ENCODE measurements at regions not wholly inside any gene's neighbourhood (a gene's known extent, or its start where the extent isn't known, plus 50 kb on each side); places are given as distances from the start of the nearest gene placed in this dataset.
"Not testable (repeated sequence)": the region's sequence is repeated elsewhere in the genome, so short reads cannot be mapped to it uniquely, and the experiment has no call there.

DNA sequence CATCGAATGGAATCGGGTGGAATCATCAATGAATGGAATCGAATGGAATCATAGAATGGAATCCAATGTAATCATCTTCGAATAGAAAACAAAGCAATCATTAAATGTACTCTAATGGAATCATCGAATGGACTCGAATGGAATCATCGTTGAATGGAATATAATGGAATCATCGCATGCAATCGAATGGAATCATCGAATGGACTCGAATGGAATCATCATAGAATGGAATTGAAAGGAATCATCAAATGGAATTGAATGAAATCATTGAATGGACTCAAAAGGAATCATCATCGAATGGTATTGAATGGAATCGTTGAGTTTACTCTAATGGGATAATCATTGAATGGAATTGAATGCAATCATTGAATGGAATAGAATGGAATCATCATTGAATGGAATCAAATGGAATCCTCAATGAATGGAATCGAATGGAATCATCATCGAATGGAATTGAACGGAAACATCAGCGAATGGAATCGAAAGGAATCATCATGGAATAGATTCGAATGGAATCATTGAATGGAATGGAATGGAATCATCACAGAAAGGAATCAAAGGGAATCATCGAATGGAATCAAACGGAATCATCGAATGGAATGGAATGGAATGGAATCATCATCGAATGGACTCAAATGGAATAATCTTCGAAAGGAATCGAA lies 234.9 kb downstream of the SHCBP1 start:
- H3K9me3 ChIP-seq (ENCODE audit: control insufficient read depth, insufficient read depth, low read length): not testable (repeated sequence)

DNA sequence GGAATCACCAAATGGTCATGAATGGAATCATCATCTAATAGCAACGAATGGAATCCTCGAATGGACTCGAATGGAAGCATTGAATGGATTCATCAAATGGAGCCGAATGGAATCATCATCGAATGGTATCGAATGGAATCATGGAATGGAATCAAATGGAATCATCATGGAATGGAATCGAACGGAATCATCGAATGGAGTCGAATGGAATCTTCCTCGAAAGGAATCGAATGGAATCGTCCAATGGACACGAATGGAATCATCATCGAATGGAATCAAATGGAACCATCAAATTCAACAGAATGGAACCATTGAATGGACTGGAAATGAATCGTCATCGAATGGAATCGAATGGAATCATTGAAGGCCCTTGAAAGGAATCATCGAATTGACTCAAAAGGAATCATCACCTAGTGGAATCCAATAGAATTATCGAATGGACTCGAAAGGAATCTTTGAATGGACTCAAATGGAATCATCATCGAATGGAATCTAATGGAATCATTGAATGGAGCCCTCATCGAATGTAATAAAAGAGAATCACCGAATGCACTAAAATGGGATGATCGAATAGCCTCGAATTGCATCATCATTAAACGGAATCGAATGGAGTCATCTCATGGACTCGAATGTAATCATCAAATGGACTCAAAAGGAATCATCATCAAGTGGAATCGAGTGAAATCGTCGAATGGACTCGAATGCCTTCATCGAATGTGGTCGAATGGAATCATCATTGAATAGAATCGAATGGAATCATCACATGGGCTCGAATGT lies 236.7 kb downstream of the SHCBP1 start:
- H3K4me3 ChIP-seq (ENCODE audit: low read length); H3K9me3 ChIP-seq (ENCODE audit: control insufficient read depth, insufficient read depth, low read length); H3K79me2 ChIP-seq (ENCODE audit: control insufficient read depth, low read length); H3K27me3 ChIP-seq (ENCODE audit: control insufficient read depth, low read length); H3K36me3 ChIP-seq (ENCODE audit: control insufficient read depth, low read length); H3K9me2 ChIP-seq (replicated peaks; ENCODE audit: control insufficient read depth, low read length); H3K4me1 ChIP-seq (ENCODE audit: control insufficient read depth, low read length); H3F3A ChIP-seq (ENCODE audit: control insufficient read depth, insufficient read depth); H3K4me2 ChIP-seq (ENCODE audit: low read length); H3K27ac ChIP-seq (ENCODE audit: low read depth, low read length); H4K20me1 ChIP-seq (ENCODE audit: control insufficient read depth, insufficient read depth, low read depth, low read length): not testable (repeated sequence)

More for the DNA sequence above, 234.9 kb downstream of the SHCBP1 start:
- H3K4me3 ChIP-seq (ENCODE audit: low read length); H3K4me2 ChIP-seq (ENCODE audit: low read length); H3K27me3 ChIP-seq (ENCODE audit: control insufficient read depth, low read length); H3K4me1 ChIP-seq (ENCODE audit: control insufficient read depth, low read length); H3K9me2 ChIP-seq (replicated peaks; ENCODE audit: control insufficient read depth, low read length); H3K36me3 ChIP-seq (ENCODE audit: control insufficient read depth, low read length); H4K20me1 ChIP-seq (ENCODE audit: control insufficient read depth, insufficient read depth, low read depth, low read length); H3K79me2 ChIP-seq (ENCODE audit: control insufficient read depth, low read length); H3K27ac ChIP-seq (ENCODE audit: low read depth, low read length); H3F3A ChIP-seq (ENCODE audit: control insufficient read depth, insufficient read depth): not testable (repeated sequence)

- not testable (repeated sequence) for H3K9me2 ChIP-seq (replicated peaks; ENCODE audit: control insufficient read depth, low read length); H3K4me1 ChIP-seq (ENCODE audit: control insufficient read depth, low read length); H3K27me3 ChIP-seq (ENCODE audit: control insufficient read depth, low read length); H3K4me3 ChIP-seq (ENCODE audit: low read length); H3K9me3 ChIP-seq (ENCODE audit: control insufficient read depth, insufficient read depth, low read length); H4K20me1 ChIP-seq (ENCODE audit: control insufficient read depth, insufficient read depth, low read depth, low read length); H3K36me3 ChIP-seq (ENCODE audit: control insufficient read depth, low read length); H3F3A ChIP-seq (ENCODE audit: control insufficient read depth, insufficient read depth); H3K4me2 ChIP-seq (ENCODE audit: low read length); H3K79me2 ChIP-seq (ENCODE audit: control insufficient read depth, low read length); H3K27ac ChIP-seq (ENCODE audit: low read depth, low read length)
Observed at GRCh38 chr16:46383581-46383980, 237.6 kb downstream of the SHCBP1 start.

DNA sequence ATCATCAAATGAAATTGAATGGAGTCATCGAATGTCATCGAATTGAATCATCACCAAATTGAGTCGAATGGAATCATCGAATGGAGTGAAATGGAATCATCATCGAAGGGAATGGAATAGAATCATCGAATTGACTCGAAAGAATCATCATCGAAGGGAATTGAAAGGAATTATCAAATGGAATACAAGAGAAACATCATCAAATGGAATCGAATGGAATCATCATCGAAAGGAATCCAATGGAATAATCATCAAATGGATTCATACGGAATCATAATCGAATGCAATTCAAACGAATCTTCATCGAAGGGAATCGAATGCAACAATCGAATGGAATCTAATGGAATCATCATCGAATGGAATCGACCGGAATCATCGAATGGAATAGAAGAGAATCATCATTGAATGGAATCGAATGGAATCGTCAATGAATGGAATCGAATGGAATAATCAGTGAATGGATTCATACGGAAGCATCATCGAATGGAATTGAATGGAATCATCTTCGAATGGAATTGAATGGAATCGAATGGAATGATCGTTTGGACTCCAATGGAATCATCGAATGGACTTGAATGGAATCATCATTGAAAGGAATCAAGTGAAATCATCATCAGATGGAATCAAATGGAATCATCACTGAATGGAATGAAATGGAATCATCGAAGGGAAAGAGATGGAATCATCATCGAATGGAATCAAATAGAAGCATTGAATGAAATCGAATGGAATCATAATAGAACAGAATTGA lies 238.2 kb downstream of the SHCBP1 start:
- not testable (repeated sequence) for H3K9me3 ChIP-seq (ENCODE audit: control insufficient read depth, insufficient read depth, low read length); H3K27ac ChIP-seq (ENCODE audit: low read depth, low read length); H3K4me1 ChIP-seq (ENCODE audit: control insufficient read depth, low read length); H4K20me1 ChIP-seq (ENCODE audit: control insufficient read depth, insufficient read depth, low read depth, low read length); H3K36me3 ChIP-seq (ENCODE audit: control insufficient read depth, low read length); H3F3A ChIP-seq (ENCODE audit: control insufficient read depth, insufficient read depth); H3K79me2 ChIP-seq (ENCODE audit: control insufficient read depth, low read length); H3K4me2 ChIP-seq (ENCODE audit: low read length); H3K4me3 ChIP-seq (ENCODE audit: low read length); H3K27me3 ChIP-seq (ENCODE audit: control insufficient read depth, low read length); H3K9me2 ChIP-seq (replicated peaks; ENCODE audit: control insufficient read depth, low read length)

GRCh38 chr16:46382079-46382478 lies 239.1 kb downstream of the SHCBP1 start:
- H3K4me3 ChIP-seq (ENCODE audit: low read length); H3K27ac ChIP-seq (ENCODE audit: low read depth, low read length); H3K9me3 ChIP-seq (ENCODE audit: control insufficient read depth, insufficient read depth, low read length); H4K20me1 ChIP-seq (ENCODE audit: control insufficient read depth, insufficient read depth, low read depth, low read length); H3K4me1 ChIP-seq (ENCODE audit: control insufficient read depth, low read length); H3K9me2 ChIP-seq (replicated peaks; ENCODE audit: control insufficient read depth, low read length); H3K27me3 ChIP-seq (ENCODE audit: control insufficient read depth, low read length); H3K79me2 ChIP-seq (ENCODE audit: control insufficient read depth, low read length); H3K36me3 ChIP-seq (ENCODE audit: control insufficient read depth, low read length); H3K4me2 ChIP-seq (ENCODE audit: low read length); H3F3A ChIP-seq (ENCODE audit: control insufficient read depth, insufficient read depth): not testable (repeated sequence)

- not testable (repeated sequence) for H3K4me1 ChIP-seq (ENCODE audit: control insufficient read depth, low read length); H3K9me2 ChIP-seq (replicated peaks; ENCODE audit: control insufficient read depth, low read length); H3K79me2 ChIP-seq (ENCODE audit: control insufficient read depth, low read length); H3F3A ChIP-seq (ENCODE audit: control insufficient read depth, insufficient read depth); H3K9me3 ChIP-seq (ENCODE audit: control insufficient read depth, insufficient read depth, low read length); H3K27me3 ChIP-seq (ENCODE audit: control insufficient read depth, low read length); H3K36me3 ChIP-seq (ENCODE audit: control insufficient read depth, low read length); H4K20me1 ChIP-seq (ENCODE audit: control insufficient read depth, insufficient read depth, low read depth, low read length); H3K27ac ChIP-seq (ENCODE audit: low read depth, low read length); H3K4me2 ChIP-seq (ENCODE audit: low read length); H3K4me3 ChIP-seq (ENCODE audit: low read length)
Observed at GRCh38 chr16:46381344-46381743, 239.8 kb downstream of the SHCBP1 start.
